T-helper 2 cell treated with Interferon-gamma antibody and Interleukin-4, amounts not matched to agents 5 μg/mL and 100 μg/mL, for 36 hours (primary cell): ENCODE measurements at regions not wholly inside any gene's neighbourhood (a gene's known extent, or its start where the extent isn't known, plus 50 kb on each side); places are given as distances from the start of the nearest gene placed in this dataset.

Source experiments
- DNase-seq: peaks from one replicate; pipeline ENCODE4 v3.0.0; 2021; ENCODE audit warnings: low spot score
- H3K27ac Mint-ChIP-seq: one replicate; pipeline ENCODE4 v1.8.0; 2021; ENCODE audit warnings: mild to moderate bottlenecking, mixed read lengths
- H3K27me3 Mint-ChIP-seq: one replicate; pipeline ENCODE4 v1.8.0; 2021; ENCODE audit warnings: low read depth, mixed read lengths
- H3K36me3 Mint-ChIP-seq: one replicate; pipeline ENCODE4 v1.8.0; 2021; ENCODE audit warnings: low read depth, mixed read lengths
- H3K4me1 Mint-ChIP-seq: one replicate; pipeline ENCODE4 v1.8.0; 2021; ENCODE audit warnings: low read depth, mixed read lengths
- H3K4me3 Mint-ChIP-seq: one replicate; pipeline ENCODE4 v1.8.0; 2022; ENCODE audit warnings: mild to moderate bottlenecking, moderate library complexity, mixed read lengths
- H3K9me3 Mint-ChIP-seq: one replicate; pipeline ENCODE4 v1.8.0; 2021; ENCODE audit warnings: mixed read lengths

GRCh38 chr10:129165076-129165720, 301.8 kb upstream of the MGMT start:
- Mint-ChIP-seq H3K27ac (no peak overlapping the region), H3K36me3 (no peaks in the 10 kb centered on the region), H3K4me1 (peaks cover 10% of the 10 kb centered on the region), H3K4me3 (no peak overlapping the region), H3K27me3 (peaks cover 8% of the 10 kb centered on the region), H3K9me3 (no peaks in the 10 kb centered on the region)
- DNase-seq, result no peak

DNA sequence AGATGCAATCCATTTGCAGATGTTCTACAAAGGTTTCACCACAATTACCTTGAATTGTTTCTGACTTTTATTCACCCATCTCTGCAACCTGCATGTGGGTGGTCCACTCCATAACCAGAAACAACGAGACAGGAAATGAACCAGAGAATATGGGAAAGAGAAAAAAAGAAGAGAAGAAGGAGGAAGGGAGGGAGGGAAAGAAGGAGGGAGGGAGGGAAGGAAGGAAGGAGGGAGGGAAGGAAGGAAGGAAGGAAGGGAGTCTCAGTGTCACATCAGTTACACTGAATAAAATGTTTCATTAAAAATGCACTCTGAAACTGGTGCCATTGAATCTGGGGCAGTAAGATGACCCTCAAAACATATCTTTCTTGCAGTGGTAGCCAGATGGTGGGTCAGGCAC, 301.3 kb upstream of the MGMT start:
- H3K4me3 Mint-ChIP-seq, result no peak overlapping the region
- H3K27me3 Mint-ChIP-seq, result peaks cover 9% of the 10 kb centered on the region
- DNase-seq, result no peak
- H3K9me3 Mint-ChIP-seq, result no peaks in the 10 kb centered on the region
- H3K27ac Mint-ChIP-seq, result no peak overlapping the region
- no peaks in the 10 kb centered on the region for H3K36me3 Mint-ChIP-seq
- peaks cover 11% of the 10 kb centered on the region for H3K4me1 Mint-ChIP-seq

DNA sequence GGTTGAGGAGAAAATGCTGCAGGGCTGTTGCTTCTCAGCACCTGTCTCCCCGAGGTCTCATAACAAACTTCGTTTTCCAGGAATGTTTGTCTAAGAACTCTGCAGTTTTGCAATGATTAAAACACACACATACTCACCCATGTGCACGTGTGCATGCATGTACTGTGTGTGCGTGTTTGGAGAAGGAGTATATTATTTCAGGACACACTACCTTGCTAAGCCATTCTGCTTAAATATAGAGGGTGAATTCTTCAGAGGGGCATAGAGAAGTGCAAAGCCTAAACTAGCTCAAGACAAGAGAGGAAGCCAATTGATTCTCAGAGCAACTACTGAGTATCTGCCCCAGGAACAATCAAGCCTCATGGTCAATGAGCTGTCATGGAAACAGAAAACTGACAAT, 298.4 kb upstream of the MGMT start:
- Mint-ChIP-seq H3K9me3 (no peaks in the 10 kb centered on the region), H3K27ac (no peak overlapping the region), H3K36me3 (no peaks in the 10 kb centered on the region), H3K4me3 (no peak overlapping the region), H3K4me1 (peaks cover 2% of the 10 kb centered on the region), H3K27me3 (peaks cover 23% of the 10 kb centered on the region)
- DNase-seq, result no peak

DNA sequence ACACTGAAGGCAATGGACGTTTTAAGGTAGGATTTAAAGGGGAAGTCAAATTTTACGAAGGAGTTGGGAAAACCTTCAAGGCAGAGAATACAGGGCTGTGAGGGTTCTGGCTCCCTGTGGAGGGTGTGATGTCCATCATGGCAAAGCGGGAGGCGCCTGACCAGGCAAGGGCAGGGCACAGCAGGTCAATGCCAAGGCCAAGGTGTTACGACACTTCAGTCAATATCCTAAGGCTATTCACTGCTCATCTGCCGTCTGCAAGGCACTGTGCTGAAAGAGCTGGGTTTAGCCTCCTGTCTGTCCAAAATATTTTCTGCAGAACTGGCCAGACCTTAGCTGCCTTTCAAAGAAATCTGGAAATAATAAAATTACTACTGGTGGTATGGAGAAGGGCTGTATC, 297.9 kb upstream of the MGMT start:
- H3K27ac Mint-ChIP-seq, result no peak overlapping the region
- peaks cover 23% of the 10 kb centered on the region for H3K27me3 Mint-ChIP-seq
- H3K9me3 Mint-ChIP-seq, result no peaks in the 10 kb centered on the region
- no peaks in the 10 kb centered on the region for H3K36me3 Mint-ChIP-seq
- peaks cover 2% of the 10 kb centered on the region for H3K4me1 Mint-ChIP-seq
- H3K4me3 Mint-ChIP-seq, result no peak overlapping the region
- no peak for DNase-seq

GRCh38 chr10:129170812-129171211, 296.2 kb upstream of the MGMT start:
- H3K4me3 Mint-ChIP-seq, result no peak overlapping the region
- no peaks in the 10 kb centered on the region for H3K9me3 Mint-ChIP-seq
- DNase-seq, result no peak

GRCh38 chr10:129171812-129172211, 295.2 kb upstream of the MGMT start:
- no peak overlapping the region for H3K4me3 Mint-ChIP-seq
- no peak overlapping the region for H3K27ac Mint-ChIP-seq
- peaks cover 2% of the 10 kb centered on the region for H3K4me1 Mint-ChIP-seq
- no peak for DNase-seq
- no peaks in the 10 kb centered on the region for H3K9me3 Mint-ChIP-seq
- H3K27me3 Mint-ChIP-seq, result peaks cover 23% of the 10 kb centered on the region
- no peaks in the 10 kb centered on the region for H3K36me3 Mint-ChIP-seq

More at GRCh38 chr10:129170812-129171211, 296.2 kb upstream of the MGMT start:
- peaks cover 23% of the 10 kb centered on the region for H3K27me3 Mint-ChIP-seq
- no peak overlapping the region for H3K27ac Mint-ChIP-seq
- H3K4me1 Mint-ChIP-seq, result peaks cover 2% of the 10 kb centered on the region
- H3K36me3 Mint-ChIP-seq, result no peaks in the 10 kb centered on the region

GRCh38 chr10:129174232-129175014, 292.6 kb upstream of the MGMT start:
- Mint-ChIP-seq H3K4me1 (peaks cover 2% of the 10 kb centered on the region), H3K9me3 (no peaks in the 10 kb centered on the region), H3K27ac (no peak overlapping the region), H3K4me3 (no peak overlapping the region), H3K36me3 (no peaks in the 10 kb centered on the region), H3K27me3 (peaks cover 22% of the 10 kb centered on the region)
- DNase-seq, result no peak

GRCh38 chr10:129179245-129179971, 287.6 kb upstream of the MGMT start:
- no peaks in the 10 kb centered on the region for H3K4me1 Mint-ChIP-seq
- H3K36me3 Mint-ChIP-seq, result no peaks in the 10 kb centered on the region
- no peaks in the 10 kb centered on the region for H3K9me3 Mint-ChIP-seq
- H3K4me3 Mint-ChIP-seq, result no peak overlapping the region
- peaks cover 6% of the 10 kb centered on the region for H3K27me3 Mint-ChIP-seq
- no peak for DNase-seq
- H3K27ac Mint-ChIP-seq, result no peak overlapping the region

DNA sequence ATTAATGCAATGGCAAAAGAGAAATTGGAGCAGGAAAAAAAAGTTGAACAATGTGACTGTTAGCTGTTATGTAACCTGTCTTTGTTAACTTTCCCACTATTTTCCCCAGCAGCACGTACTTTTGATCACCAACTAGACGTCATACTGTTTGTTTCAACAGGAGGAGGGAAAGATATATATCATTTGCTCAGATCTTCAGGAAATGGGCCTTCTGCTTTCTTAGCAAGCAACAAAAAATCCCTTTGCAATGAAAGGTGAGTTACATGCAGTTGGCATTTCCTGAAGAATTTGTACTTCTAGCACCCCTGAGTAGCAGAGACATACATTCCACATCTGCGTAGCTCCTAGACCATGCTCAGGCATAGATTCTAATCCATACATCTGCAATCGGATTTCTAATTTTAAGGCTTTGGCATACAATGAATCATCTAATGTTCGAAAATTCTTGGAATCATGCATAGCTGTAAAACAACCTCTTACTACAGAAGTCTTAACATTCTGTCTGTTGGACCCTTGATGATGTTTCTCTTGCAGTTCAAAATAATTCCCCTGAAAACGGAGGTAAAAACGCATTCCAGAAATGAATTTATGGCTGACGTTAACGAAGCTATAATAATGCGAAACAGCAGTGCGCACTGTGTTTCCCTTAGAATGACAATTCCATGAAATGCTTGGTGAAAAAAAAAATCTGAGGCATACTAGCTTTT, 286.9 kb upstream of the MGMT start:
- Mint-ChIP-seq H3K4me3 (no peak overlapping the region), H3K36me3 (no peaks in the 10 kb centered on the region)
- no peak for DNase-seq

GRCh38 chr10:129184196-129184595, 282.8 kb upstream of the MGMT start:
- peaks cover 17% of the 10 kb centered on the region for H3K9me3 Mint-ChIP-seq
- H3K27me3 Mint-ChIP-seq, result peaks cover 3% of the 10 kb centered on the region
- no peak overlapping the region for H3K27ac Mint-ChIP-seq
- DNase-seq, result no peak
- no peaks in the 10 kb centered on the region for H3K4me1 Mint-ChIP-seq
- H3K4me3 Mint-ChIP-seq, result no peak overlapping the region
- no peaks in the 10 kb centered on the region for H3K36me3 Mint-ChIP-seq

More for the DNA sequence above, 286.9 kb upstream of the MGMT start:
- no peaks in the 10 kb centered on the region for H3K4me1 Mint-ChIP-seq
- H3K27me3 Mint-ChIP-seq, result peaks cover 6% of the 10 kb centered on the region
- H3K27ac Mint-ChIP-seq, result no peak overlapping the region
- no peaks in the 10 kb centered on the region for H3K9me3 Mint-ChIP-seq

DNA sequence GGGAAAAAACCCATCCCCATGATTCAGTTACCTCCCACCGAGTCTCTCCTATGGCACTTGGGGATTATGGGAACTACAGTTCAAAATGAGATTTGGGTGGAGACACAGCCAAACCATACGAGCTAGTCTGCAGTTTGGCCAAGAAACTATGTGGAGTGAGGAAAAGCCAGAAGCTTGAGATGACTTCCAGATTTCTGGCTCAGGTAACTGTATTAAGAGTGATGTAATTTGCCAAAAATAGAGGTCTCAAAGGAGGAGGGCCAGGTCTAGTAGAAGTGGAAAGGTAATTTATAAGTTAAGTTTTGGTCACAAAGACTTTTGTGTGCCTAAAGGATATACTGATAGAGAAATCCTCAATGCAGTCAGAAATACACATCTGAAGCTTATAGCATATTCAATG, 279.7 kb upstream of the MGMT start:
- H3K36me3 Mint-ChIP-seq, result no peaks in the 10 kb centered on the region
- H3K4me1 Mint-ChIP-seq, result no peaks in the 10 kb centered on the region
- H3K9me3 Mint-ChIP-seq, result peaks cover 17% of the 10 kb centered on the region
- H3K27ac Mint-ChIP-seq, result no peak overlapping the region
- H3K27me3 Mint-ChIP-seq, result peaks cover 15% of the 10 kb centered on the region
- H3K4me3 Mint-ChIP-seq, result no peak overlapping the region
- DNase-seq, result no peak

DNA sequence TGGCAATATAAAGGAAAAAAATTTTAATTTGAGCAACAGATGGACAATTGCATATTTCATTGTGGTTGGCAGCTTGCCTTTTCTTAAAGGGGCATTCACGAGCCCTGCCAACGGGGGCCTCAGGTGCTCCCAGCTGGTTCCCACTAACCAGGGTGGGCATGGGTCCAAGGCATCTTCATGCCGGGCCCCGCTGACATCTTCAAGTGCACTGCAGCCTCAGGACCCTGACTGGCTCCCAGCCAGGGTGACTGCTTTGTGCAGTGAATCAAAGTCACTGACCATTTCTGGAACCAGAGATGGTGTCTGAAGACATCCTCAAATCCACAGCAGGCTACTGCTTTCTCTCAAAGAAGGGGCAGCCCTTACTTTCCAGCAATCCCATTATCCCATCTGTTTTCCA, 275.2 kb upstream of the MGMT start:
- H3K27ac Mint-ChIP-seq, result no peak overlapping the region
- peaks cover 9% of the 10 kb centered on the region for H3K9me3 Mint-ChIP-seq
- peaks cover 28% of the 10 kb centered on the region for H3K27me3 Mint-ChIP-seq
- H3K4me3 Mint-ChIP-seq, result no peak overlapping the region
- no peak for DNase-seq
- H3K4me1 Mint-ChIP-seq, result peaks cover 7% of the 10 kb centered on the region
- H3K36me3 Mint-ChIP-seq, result no peaks in the 10 kb centered on the region

- peaks cover 1% of the 10 kb centered on the region for H3K9me3 Mint-ChIP-seq
- H3K4me3 Mint-ChIP-seq, result no peak overlapping the region
- no peaks in the 10 kb centered on the region for H3K36me3 Mint-ChIP-seq
- H3K4me1 Mint-ChIP-seq, result peaks cover 7% of the 10 kb centered on the region
- no peak for DNase-seq
- peaks cover 28% of the 10 kb centered on the region for H3K27me3 Mint-ChIP-seq
- no peak overlapping the region for H3K27ac Mint-ChIP-seq
Observed at GRCh38 chr10:129192344-129193128, 274.5 kb upstream of the MGMT start.
